ENCODE measurements at regions not wholly inside any gene's neighbourhood (a gene's known extent, or its start where the extent isn't known, plus 50 kb on each side); places are given as distances from the start of the nearest gene placed in this dataset.

DNA sequence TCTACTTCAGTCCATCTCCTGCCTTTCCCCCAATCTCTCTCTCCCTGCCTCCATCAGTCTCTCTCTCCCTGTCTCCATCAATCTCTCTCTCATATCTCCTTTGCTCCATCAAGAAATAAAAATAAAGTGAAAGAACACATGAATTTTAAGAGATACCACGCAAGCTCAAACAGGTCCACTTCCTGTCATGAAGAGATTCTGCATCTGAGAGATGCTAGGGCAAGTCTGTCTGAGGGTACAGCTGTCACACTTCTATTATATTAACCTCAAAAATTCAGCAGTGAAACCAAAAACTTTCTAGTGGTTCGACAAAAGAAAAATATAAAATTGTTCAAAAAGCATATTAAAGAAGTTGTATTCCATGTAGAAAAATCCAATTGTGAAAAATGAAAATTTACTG is 296.8 kb upstream of the RSPO3 start:
- DNase-seq (no peak), ATAC-seq (no peak)
- Histone ChIP-seq H3K4me1 (no peaks in the 10 kb centered on the region), H3K9me3 (no peaks in the 10 kb centered on the region), H3K4me3 (no peak overlapping the region), H3K36me3 (no peaks in the 10 kb centered on the region), H3K27me3 (no peaks in the 10 kb centered on the region), H3K27ac (no peak overlapping the region)
- TF ChIP-seq, protein P1, sequence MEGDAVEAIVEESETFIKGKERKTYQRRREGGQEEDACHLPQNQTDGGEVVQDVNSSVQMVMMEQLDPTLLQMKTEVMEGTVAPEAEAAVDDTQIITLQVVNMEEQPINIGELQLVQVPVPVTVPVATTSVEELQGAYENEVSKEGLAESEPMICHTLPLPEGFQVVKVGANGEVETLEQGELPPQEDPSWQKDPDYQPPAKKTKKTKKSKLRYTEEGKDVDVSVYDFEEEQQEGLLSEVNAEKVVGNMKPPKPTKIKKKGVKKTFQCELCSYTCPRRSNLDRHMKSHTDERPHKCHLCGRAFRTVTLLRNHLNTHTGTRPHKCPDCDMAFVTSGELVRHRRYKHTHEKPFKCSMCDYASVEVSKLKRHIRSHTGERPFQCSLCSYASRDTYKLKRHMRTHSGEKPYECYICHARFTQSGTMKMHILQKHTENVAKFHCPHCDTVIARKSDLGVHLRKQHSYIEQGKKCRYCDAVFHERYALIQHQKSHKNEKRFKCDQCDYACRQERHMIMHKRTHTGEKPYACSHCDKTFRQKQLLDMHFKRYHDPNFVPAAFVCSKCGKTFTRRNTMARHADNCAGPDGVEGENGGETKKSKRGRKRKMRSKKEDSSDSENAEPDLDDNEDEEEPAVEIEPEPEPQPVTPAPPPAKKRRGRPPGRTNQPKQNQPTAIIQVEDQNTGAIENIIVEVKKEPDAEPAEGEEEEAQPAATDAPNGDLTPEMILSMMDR (IDR thresholded peaks at IDR 0.05), result no peak
- intact Hi-C loops (cut with DNase I), result no loop called here

DNA sequence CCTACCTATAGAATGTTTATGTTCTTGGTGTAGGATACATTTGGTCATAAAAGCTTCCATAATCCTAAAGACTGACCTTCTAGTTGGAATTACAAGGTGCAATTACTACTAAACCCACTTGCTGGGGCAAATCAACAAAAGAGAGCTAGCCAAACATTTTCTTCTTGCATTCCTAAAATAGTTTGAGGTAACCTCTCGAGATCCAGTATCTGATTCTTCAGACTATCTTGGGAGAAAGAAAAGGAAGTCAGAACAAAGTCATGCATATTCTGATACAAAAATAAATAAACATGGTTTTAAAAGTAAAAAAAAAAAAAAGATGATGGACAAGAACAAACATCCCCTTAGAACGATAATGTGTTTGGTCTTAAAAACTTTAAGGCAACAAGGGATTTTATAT is 294.2 kb upstream of the RSPO3 start:
- H3K36me3 ChIP-seq, result no peaks in the 10 kb centered on the region
- H3K4me3 ChIP-seq, result no peak overlapping the region
- TF ChIP-seq, protein P1 (IDR thresholded peaks at IDR 0.05), result no peak
- no peaks in the 10 kb centered on the region for H3K27me3 ChIP-seq
- DNase-seq, result no peak
- intact Hi-C loops (cut with DNase I), result no loop called here
- H3K4me1 ChIP-seq, result no peaks in the 10 kb centered on the region
- no peak overlapping the region for H3K27ac ChIP-seq
- no peaks in the 10 kb centered on the region for H3K9me3 ChIP-seq
- no peak for ATAC-seq

DNA sequence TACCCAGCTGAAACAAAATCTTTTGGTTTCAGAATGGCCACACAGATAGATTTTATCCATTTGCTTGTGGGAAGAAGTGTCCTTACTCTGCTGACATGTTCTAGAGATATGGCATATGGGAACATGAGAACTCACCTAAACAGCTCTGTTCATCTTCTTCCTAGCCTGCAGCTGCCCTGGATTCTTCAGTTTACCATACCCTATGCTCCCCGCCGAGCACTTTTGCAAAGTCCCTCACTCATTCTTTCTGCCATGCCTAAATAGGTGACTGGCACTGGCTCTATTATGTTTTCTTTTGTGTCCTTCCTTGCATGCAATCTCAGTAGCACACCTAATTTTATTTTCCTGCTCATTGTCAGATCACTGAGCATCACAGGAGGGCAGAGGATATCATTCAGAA is 293.7 kb upstream of the RSPO3 start:
- Histone ChIP-seq H3K27ac (no peak overlapping the region), H3K36me3 (no peaks in the 10 kb centered on the region), H3K4me1 (no peaks in the 10 kb centered on the region), H3K9me3 (no peaks in the 10 kb centered on the region), H3K4me3 (no peak overlapping the region), H3K27me3 (no peaks in the 10 kb centered on the region)
- intact Hi-C loops (cut with DNase I), result no loop called here
- DNase-seq (no peak), ATAC-seq (no peak)
- TF ChIP-seq, protein P1 (IDR thresholded peaks at IDR 0.05), result no peak

DNA sequence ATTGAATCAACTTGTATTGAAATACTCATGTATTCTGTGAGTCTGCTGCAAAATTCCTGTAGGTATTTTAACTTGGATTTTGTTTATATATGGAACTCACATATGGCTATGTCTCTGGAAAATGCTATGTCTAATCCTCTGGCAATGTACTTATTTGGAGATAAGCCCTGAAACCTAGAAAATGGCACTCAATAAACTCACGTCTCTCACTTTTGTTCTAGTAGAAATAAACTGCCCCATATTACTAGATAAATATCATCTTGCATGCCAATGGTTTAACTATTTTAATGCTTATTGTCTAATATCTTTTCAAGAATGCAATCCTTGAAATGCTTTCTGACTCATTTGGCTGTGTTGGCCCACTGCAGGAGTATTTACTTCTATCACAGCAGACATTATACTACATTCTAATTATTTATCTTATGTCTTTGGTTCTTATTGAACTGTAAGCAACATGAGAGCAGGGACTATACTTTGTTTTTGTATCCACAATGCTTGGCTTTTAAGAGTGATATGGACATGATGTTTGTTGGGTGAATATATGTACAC is 292.2 kb upstream of the RSPO3 start:
- no peak for DNase-seq
- no peak overlapping the region for H3K4me3 ChIP-seq
- H3K9me3 ChIP-seq, result no peaks in the 10 kb centered on the region
- ATAC-seq, result no peak
- H3K36me3 ChIP-seq, result no peaks in the 10 kb centered on the region
- TF ChIP-seq, protein P1 (IDR thresholded peaks at IDR 0.05), result no peak
- H3K4me1 ChIP-seq, result no peaks in the 10 kb centered on the region
- no peak overlapping the region for H3K27ac ChIP-seq
- intact Hi-C loops (cut with DNase I), result no loop called here
- H3K27me3 ChIP-seq, result no peaks in the 10 kb centered on the region

DNA sequence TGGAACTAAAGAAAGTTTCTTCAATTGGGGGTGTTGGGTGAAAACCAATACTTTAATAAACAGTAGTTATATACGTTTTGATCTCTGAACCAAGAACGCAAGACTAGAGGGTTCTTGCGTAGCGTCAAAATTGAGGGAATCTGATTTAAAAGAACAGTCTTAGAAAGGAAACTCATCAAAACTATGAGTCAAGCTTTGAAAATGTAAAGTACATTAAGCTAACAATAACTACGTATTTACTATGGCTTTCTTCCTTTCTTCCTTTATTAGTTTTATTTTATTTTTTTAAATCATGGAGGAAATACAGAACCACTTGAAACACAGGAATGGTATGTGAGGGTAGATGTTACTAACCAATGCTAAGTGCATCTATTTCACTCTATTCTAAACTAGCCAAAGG is 287.0 kb upstream of the RSPO3 start:
- no peaks in the 10 kb centered on the region for H3K9me3 ChIP-seq
- intact Hi-C loops (cut with DNase I), result no loop called here
- H3K27ac ChIP-seq, result no peak overlapping the region
- DNase-seq (no peak), ATAC-seq (no peak)
- TF ChIP-seq, protein P1 (IDR thresholded peaks at IDR 0.05), result no peak
- no peaks in the 10 kb centered on the region for H3K27me3 ChIP-seq
- H3K4me3 ChIP-seq, result no peak overlapping the region
- H3K36me3 ChIP-seq, result no peaks in the 10 kb centered on the region
- H3K4me1 ChIP-seq, result no peaks in the 10 kb centered on the region
